ENCODE measurements at regions not wholly inside any gene's neighbourhood (a gene's known extent, or its start where the extent isn't known, plus 50 kb on each side); places are given as distances from the start of the nearest gene placed in this dataset.

- Histone ChIP-seq H3F3A (ENCODE audit: insufficient read depth) (no peaks in the 10 kb centered on the region), H3K27ac (no peak overlapping the region)
- 28 to 35% methylated on average over 2 of the region's 2 CpGs for WGBS, 2 experiments (ENCODE audit: low coverage in 1 of 2, low lambda C conversion rate in 2 of 2, missing lambda C conversion rate in 2 of 2)
Observed at GRCh38 chr3:182451871-182452270, 341.4 kb upstream of the ATP11B start.

GRCh38 chr3:182455011-182455410, 338.3 kb upstream of the ATP11B start:
- no peaks in the 10 kb centered on the region for H4K20me1 ChIP-seq (ENCODE audit: insufficient read depth)
- no peaks in the 10 kb centered on the region for H3K9me3 ChIP-seq (ENCODE audit: low read depth)
- H3K9me2 ChIP-seq (ENCODE audit: insufficient read depth), result no peaks in the 10 kb centered on the region
- no peak overlapping the region for H3K4me2 ChIP-seq (ENCODE audit: unreplicated experiment)
- in situ Hi-C loops (cut with MboI), result no loop called here
- no peak overlapping the region for H2AFZ ChIP-seq
- no peak overlapping the region for H3K4me3 ChIP-seq
- H3K27ac ChIP-seq, result no peak overlapping the region
- WGBS, 2 experiments (ENCODE audit: low coverage in 1 of 2, low lambda C conversion rate in 2 of 2, missing lambda C conversion rate in 2 of 2), result 22 to 25% methylated on average over 3 of the region's 3 CpGs
- no peaks in the 10 kb centered on the region for H3K36me3 ChIP-seq (ENCODE audit: low read depth)
- DNase-seq, result no peak
- no peaks in the 10 kb centered on the region for H3K4me1 ChIP-seq (ENCODE audit: insufficient read depth)
- H3K79me2 ChIP-seq (ENCODE audit: insufficient read depth), result no peaks in the 10 kb centered on the region
- H3K9ac ChIP-seq, result no peak overlapping the region
- H3K27me3 ChIP-seq (replicated peaks; ENCODE audit: insufficient read depth), result no peaks in the 10 kb centered on the region
- TF ChIP-seq EZH2phosphoT487 (IDR thresholded peaks at IDR 0.05; ENCODE audit: insufficient read depth, low read depth) (no peak), EZH2 (IDR thresholded peaks at IDR 0.05; ENCODE audit: insufficient read depth, poor library complexity, severe bottlenecking) (no peak)
- H3F3A ChIP-seq (ENCODE audit: insufficient read depth), result no peaks in the 10 kb centered on the region

More at GRCh38 chr3:182451871-182452270, 341.4 kb upstream of the ATP11B start:
- TF ChIP-seq EZH2phosphoT487 (IDR thresholded peaks at IDR 0.05; ENCODE audit: insufficient read depth, low read depth), result no peak
- no peak for TF ChIP-seq EZH2 (IDR thresholded peaks at IDR 0.05; ENCODE audit: insufficient read depth, poor library complexity, severe bottlenecking)
- Histone ChIP-seq H3K79me2 (ENCODE audit: insufficient read depth) (no peaks in the 10 kb centered on the region), H4K20me1 (ENCODE audit: insufficient read depth) (no peaks in the 10 kb centered on the region), H3K36me3 (ENCODE audit: low read depth) (no peaks in the 10 kb centered on the region), H3K9ac (no peak overlapping the region), H2AFZ (no peak overlapping the region), H3K9me3 (ENCODE audit: low read depth) (no peaks in the 10 kb centered on the region), H3K4me3 (no peak overlapping the region), H3K4me2 (ENCODE audit: unreplicated experiment) (no peak overlapping the region), H3K4me1 (ENCODE audit: insufficient read depth) (no peaks in the 10 kb centered on the region), H3K27me3 (replicated peaks; ENCODE audit: insufficient read depth) (no peaks in the 10 kb centered on the region), H3K9me2 (ENCODE audit: insufficient read depth) (no peaks in the 10 kb centered on the region)
- in situ Hi-C loops (cut with MboI), result no loop called here
- DNase-seq, result no peak

GRCh38 chr3:182460303-182460702, 333.0 kb upstream of the ATP11B start:
- WGBS, 2 experiments (ENCODE audit: low coverage in 1 of 2, low lambda C conversion rate in 2 of 2, missing lambda C conversion rate in 2 of 2), result 7 to 8% methylated on average over 4 of the region's 4 CpGs
- H3K36me3 ChIP-seq (ENCODE audit: low read depth), result no peaks in the 10 kb centered on the region
- in situ Hi-C loops (cut with MboI), result no loop called here
- H3K9ac ChIP-seq, result no peak overlapping the region
- H3K4me2 ChIP-seq (ENCODE audit: unreplicated experiment), result no peak overlapping the region
- DNase-seq, result no peak
- H3K4me1 ChIP-seq (ENCODE audit: insufficient read depth), result no peaks in the 10 kb centered on the region
- TF ChIP-seq EZH2 (IDR thresholded peaks at IDR 0.05; ENCODE audit: insufficient read depth, poor library complexity, severe bottlenecking) (no peak), EZH2phosphoT487 (IDR thresholded peaks at IDR 0.05; ENCODE audit: insufficient read depth, low read depth) (no peak)
- no peaks in the 10 kb centered on the region for H3K27me3 ChIP-seq (replicated peaks; ENCODE audit: insufficient read depth)
- no peak overlapping the region for H3K4me3 ChIP-seq
- H3K9me3 ChIP-seq (ENCODE audit: low read depth), result no peaks in the 10 kb centered on the region
- no peaks in the 10 kb centered on the region for H3F3A ChIP-seq (ENCODE audit: insufficient read depth)
- H4K20me1 ChIP-seq (ENCODE audit: insufficient read depth), result no peaks in the 10 kb centered on the region
- no peak overlapping the region for H2AFZ ChIP-seq
- no peaks in the 10 kb centered on the region for H3K79me2 ChIP-seq (ENCODE audit: insufficient read depth)
- no peak overlapping the region for H3K27ac ChIP-seq
- H3K9me2 ChIP-seq (ENCODE audit: insufficient read depth), result no peaks in the 10 kb centered on the region

GRCh38 chr3:182462152-182462551, 331.2 kb upstream of the ATP11B start:
- H3K36me3 ChIP-seq (ENCODE audit: low read depth), result no peaks in the 10 kb centered on the region
- H4K20me1 ChIP-seq (ENCODE audit: insufficient read depth), result no peaks in the 10 kb centered on the region
- in situ Hi-C loops (cut with MboI), result no loop called here
- no peaks in the 10 kb centered on the region for H3K9me3 ChIP-seq (ENCODE audit: low read depth)
- H2AFZ ChIP-seq, result no peak overlapping the region
- no peak overlapping the region for H3K4me3 ChIP-seq
- no peak overlapping the region for H3K4me2 ChIP-seq (ENCODE audit: unreplicated experiment)
- no peaks in the 10 kb centered on the region for H3K9me2 ChIP-seq (ENCODE audit: insufficient read depth)
- TF ChIP-seq EZH2phosphoT487 (IDR thresholded peaks at IDR 0.05; ENCODE audit: insufficient read depth, low read depth) (no peak), EZH2 (IDR thresholded peaks at IDR 0.05; ENCODE audit: insufficient read depth, poor library complexity, severe bottlenecking) (no peak)
- no peaks in the 10 kb centered on the region for H3K4me1 ChIP-seq (ENCODE audit: insufficient read depth)
- no peak overlapping the region for H3K27ac ChIP-seq
- no peaks in the 10 kb centered on the region for H3K27me3 ChIP-seq (replicated peaks; ENCODE audit: insufficient read depth)
- no peaks in the 10 kb centered on the region for H3F3A ChIP-seq (ENCODE audit: insufficient read depth)
- H3K9ac ChIP-seq, result no peak overlapping the region
- H3K79me2 ChIP-seq (ENCODE audit: insufficient read depth), result no peaks in the 10 kb centered on the region
- DNase-seq, result no peak

- Histone ChIP-seq H3K27me3 (replicated peaks; ENCODE audit: insufficient read depth) (no peaks in the 10 kb centered on the region), H3K36me3 (ENCODE audit: low read depth) (no peaks in the 10 kb centered on the region), H3K79me2 (ENCODE audit: insufficient read depth) (no peaks in the 10 kb centered on the region), H3F3A (ENCODE audit: insufficient read depth) (no peaks in the 10 kb centered on the region), H4K20me1 (ENCODE audit: insufficient read depth) (no peaks in the 10 kb centered on the region), H3K9me2 (ENCODE audit: insufficient read depth) (no peaks in the 10 kb centered on the region), H3K4me2 (ENCODE audit: unreplicated experiment) (no peak overlapping the region), H3K4me3 (no peak overlapping the region), H3K9me3 (ENCODE audit: low read depth) (no peaks in the 10 kb centered on the region), H3K4me1 (ENCODE audit: insufficient read depth) (no peaks in the 10 kb centered on the region), H3K9ac (no peak overlapping the region), H3K27ac (no peak overlapping the region), H2AFZ (no peak overlapping the region)
- WGBS, 2 experiments (ENCODE audit: low coverage in 1 of 2, low lambda C conversion rate in 2 of 2, missing lambda C conversion rate in 2 of 2), result 6 to 24% methylated on average over 2 of the region's 2 CpGs
- no peak for DNase-seq
- in situ Hi-C loops (cut with MboI), result no loop called here
- TF ChIP-seq EZH2 (IDR thresholded peaks at IDR 0.05; ENCODE audit: insufficient read depth, poor library complexity, severe bottlenecking), result no peak
- TF ChIP-seq EZH2phosphoT487 (IDR thresholded peaks at IDR 0.05; ENCODE audit: insufficient read depth, low read depth), result no peak
Observed at GRCh38 chr3:182464513-182465145, 328.7 kb upstream of the ATP11B start.

All from GM23248 (cell line).